Natural killer cell treated with Interleukin-12 subunit alpha and Interleukin-12 subunit beta and Interleukin-15 and Interleukin-18, amount 100 ng/mL, for 72 hours (primary cell): ENCODE measurements at regions not wholly inside any gene's neighbourhood (a gene's known extent, or its start where the extent isn't known, plus 50 kb on each side); places are given as distances from the start of the nearest gene placed in this dataset.
"Not testable (repeated sequence)": the region's sequence is repeated elsewhere in the genome, so short reads cannot be mapped to it uniquely, and the experiment has no call there.

Source experiments
- ATAC-seq, 2 donors: fragments of 150-1000 bp; cut with Tn5 transposase in 1 of 2; sonication (Bioruptor Pico), chemical (Tn5 transposase) in 1 of 2; 2 replicates each; pipeline ENCODE4 v1.10.0; 2021
- DNase-seq: peaks from one replicate; pipeline ENCODE4 v3.0.0; 2022; ENCODE audit warnings: low spot score
- H3K27ac Mint-ChIP-seq, 2 donors: 1 replicate in 1 of 2; 2 replicates in 1 of 2; pipeline ENCODE4 v1.8.0; 2022; ENCODE audit warnings: mixed read lengths in 2 of 2, mild to moderate bottlenecking in 1 of 2, moderate library complexity in 1 of 2
- H3K27me3 Mint-ChIP-seq, 2 donors: 1 replicate in 1 of 2; 2 replicates in 1 of 2; pipeline ENCODE4 v1.8.0; 2022; ENCODE audit warnings: mixed read lengths in 2 of 2
- H3K36me3 Mint-ChIP-seq: one replicate; pipeline ENCODE4 v1.8.0; 2022; ENCODE audit warnings: mixed read lengths
- H3K4me1 Mint-ChIP-seq, 2 donors: 1 replicate in 1 of 2; 2 replicates in 1 of 2; pipeline ENCODE4 v1.8.0; 2022; ENCODE audit warnings: low read depth in 2 of 2, mixed read lengths in 2 of 2, mild to moderate bottlenecking in 1 of 2
- H3K4me3 Mint-ChIP-seq: one replicate; pipeline ENCODE4 v1.8.0; 2022; ENCODE audit warnings: mixed read lengths
- H3K9me3 Mint-ChIP-seq: 2 replicates; pipeline ENCODE4 v1.8.0; 2022; ENCODE audit warnings: mixed read lengths

GRCh38 chr4:110424144-110424543 is 51.8 kb upstream of the ENPEP start:
- no peak for ATAC-seq
- H3K27ac Mint-ChIP-seq = no peak overlapping the region
- no peak overlapping the region for H3K4me3 Mint-ChIP-seq
- H3K9me3 Mint-ChIP-seq = peaks cover 2% of the 10 kb centered on the region
- no peak for DNase-seq
- no peaks in the 10 kb centered on the region for H3K4me1 Mint-ChIP-seq
- peaks cover 16 to 30% of the 10 kb centered on the region in 2 donors for H3K27me3 Mint-ChIP-seq
- H3K36me3 Mint-ChIP-seq = no peaks in the 10 kb centered on the region

GRCh38 chr4:110418641-110419040 is 57.3 kb upstream of the ENPEP start:
- H3K27ac Mint-ChIP-seq = no peak overlapping the region
- peaks cover 11% of the 10 kb centered on the region in 2 donors for H3K27me3 Mint-ChIP-seq
- no peak for DNase-seq

GRCh38 chr4:110417136-110417535 is 58.8 kb upstream of the ENPEP start:
- H3K4me1 Mint-ChIP-seq = no peaks in the 10 kb centered on the region
- no peaks in the 10 kb centered on the region for H3K36me3 Mint-ChIP-seq
- H3K9me3 Mint-ChIP-seq = peaks cover 3% of the 10 kb centered on the region
- DNase-seq (no peak), ATAC-seq (no peak)
- H3K4me3 Mint-ChIP-seq = no peak overlapping the region
- H3K27ac Mint-ChIP-seq = no peak overlapping the region
- peaks cover 0 to 6% of the 10 kb centered on the region in 2 donors for H3K27me3 Mint-ChIP-seq

More at GRCh38 chr4:110418641-110419040, 57.3 kb upstream of the ENPEP start:
- peaks cover 3% of the 10 kb centered on the region for H3K9me3 Mint-ChIP-seq
- H3K4me1 Mint-ChIP-seq = no peaks in the 10 kb centered on the region
- ATAC-seq = no peak
- H3K36me3 Mint-ChIP-seq = no peaks in the 10 kb centered on the region
- H3K4me3 Mint-ChIP-seq = no peak overlapping the region

GRCh38 chr4:110415478-110415877 is 60.5 kb upstream of the ENPEP start:
- no peak overlapping the region for H3K4me3 Mint-ChIP-seq
- ATAC-seq (no peak), DNase-seq (no peak)
- no peaks in the 10 kb centered on the region for H3K4me1 Mint-ChIP-seq
- peaks cover 3% of the 10 kb centered on the region for H3K9me3 Mint-ChIP-seq
- peaks cover 2 to 7% of the 10 kb centered on the region in 2 donors for H3K27me3 Mint-ChIP-seq
- no peaks in the 10 kb centered on the region for H3K36me3 Mint-ChIP-seq
- H3K27ac Mint-ChIP-seq = no peak overlapping the region

GRCh38 chr4:110415041-110415440 is 60.9 kb upstream of the ENPEP start:
- peaks cover 2 to 7% of the 10 kb centered on the region in 2 donors for H3K27me3 Mint-ChIP-seq

GRCh38 chr4:110414561-110414920 is 61.4 kb upstream of the ENPEP start:
- Mint-ChIP-seq H3K4me1 (no peaks in the 10 kb centered on the region), H3K27me3 (peaks cover 2 to 7% of the 10 kb centered on the region in 2 donors), H3K27ac (no peak overlapping the region), H3K9me3 (peaks cover 3% of the 10 kb centered on the region), H3K4me3 (no peak overlapping the region), H3K36me3 (no peaks in the 10 kb centered on the region)
- ATAC-seq (no peak), DNase-seq (no peak)

More at GRCh38 chr4:110415041-110415440, 60.9 kb upstream of the ENPEP start:
- Mint-ChIP-seq H3K9me3 (peaks cover 3% of the 10 kb centered on the region), H3K27ac (no peak overlapping the region), H3K4me1 (no peaks in the 10 kb centered on the region), H3K4me3 (no peak overlapping the region), H3K36me3 (no peaks in the 10 kb centered on the region)
- no peak for ATAC-seq
- no peak for DNase-seq

GRCh38 chr4:110413807-110414560 is 62.0 kb upstream of the ENPEP start:
- not testable (repeated sequence) for H3K4me3 Mint-ChIP-seq, H3K27ac Mint-ChIP-seq, H3K4me1 Mint-ChIP-seq, DNase-seq, H3K9me3 Mint-ChIP-seq, ATAC-seq, H3K36me3 Mint-ChIP-seq, H3K27me3 Mint-ChIP-seq

GRCh38 chr4:110412354-110413065 is 63.4 kb upstream of the ENPEP start:
- ATAC-seq = no peak

GRCh38 chr4:110411574-110412011 is 64.4 kb upstream of the ENPEP start:
- Mint-ChIP-seq H3K4me1 (no peaks in the 10 kb centered on the region), H3K36me3 (no peaks in the 10 kb centered on the region), H3K27ac (no peak overlapping the region), H3K27me3 (peaks cover 4 to 7% of the 10 kb centered on the region in 2 donors), H3K9me3 (no peaks in the 10 kb centered on the region), H3K4me3 (no peak overlapping the region)
- DNase-seq = no peak
- ATAC-seq = no peak

More at GRCh38 chr4:110412354-110413065, 63.4 kb upstream of the ENPEP start:
- Mint-ChIP-seq H3K4me1 (no peaks in the 10 kb centered on the region), H3K36me3 (no peaks in the 10 kb centered on the region), H3K27me3 (peaks cover 4 to 7% of the 10 kb centered on the region in 2 donors), H3K9me3 (no peaks in the 10 kb centered on the region), H3K4me3 (no peak overlapping the region), H3K27ac (no peak overlapping the region)
- no peak for DNase-seq

- not testable (repeated sequence) for H3K9me3 Mint-ChIP-seq, H3K36me3 Mint-ChIP-seq, DNase-seq, H3K4me3 Mint-ChIP-seq, H3K27ac Mint-ChIP-seq, H3K4me1 Mint-ChIP-seq, ATAC-seq, H3K27me3 Mint-ChIP-seq
Measured at GRCh38 chr4:110410853-110411573, 64.9 kb upstream of the ENPEP start.

GRCh38 chr4:110400086-110400485 is 75.9 kb upstream of the ENPEP start:
- H3K4me1 Mint-ChIP-seq = no peaks in the 10 kb centered on the region

GRCh38 chr4:110399046-110399445 is 76.9 kb upstream of the ENPEP start:
- H3K4me1 Mint-ChIP-seq, H3K4me3 Mint-ChIP-seq, DNase-seq, H3K9me3 Mint-ChIP-seq, H3K36me3 Mint-ChIP-seq, ATAC-seq, H3K27ac Mint-ChIP-seq: not testable (repeated sequence)
- H3K27me3 Mint-ChIP-seq = peaks cover 11 to 35% of the 10 kb centered on the region in 2 donors

More at GRCh38 chr4:110400086-110400485, 75.9 kb upstream of the ENPEP start:
- Mint-ChIP-seq H3K27ac (no peak overlapping the region), H3K9me3 (no peaks in the 10 kb centered on the region), H3K36me3 (no peaks in the 10 kb centered on the region), H3K27me3 (peaks cover 9 to 35% of the 10 kb centered on the region in 2 donors), H3K4me3 (no peak overlapping the region)
- ATAC-seq (no peak), DNase-seq (no peak)

- Mint-ChIP-seq H3K27me3 (peaks cover 20 to 38% of the 10 kb centered on the region in 2 donors), H3K9me3 (no peaks in the 10 kb centered on the region), H3K4me1 (no peaks in the 10 kb centered on the region), H3K36me3 (no peaks in the 10 kb centered on the region), H3K27ac (no peak overlapping the region), H3K4me3 (no peak overlapping the region)
- ATAC-seq (no peak), DNase-seq (no peak)
Measured at GRCh38 chr4:110396963-110397362, 79.0 kb upstream of the ENPEP start.

GRCh38 chr4:110395421-110395820 is 80.5 kb upstream of the ENPEP start:
- Mint-ChIP-seq H3K4me3 (no peak overlapping the region), H3K27me3 (peaks cover 15 to 34% of the 10 kb centered on the region in 2 donors), H3K27ac (no peak overlapping the region), H3K9me3 (no peaks in the 10 kb centered on the region), H3K4me1 (no peaks in the 10 kb centered on the region), H3K36me3 (no peaks in the 10 kb centered on the region)
- no peak for ATAC-seq
- DNase-seq = no peak
